Activated CD8-positive, alpha-beta memory T cell treated with anti-CD3 and anti-CD28 coated beads, Interleukin-2, amount 50 U/mL, for 24 hours (primary cell): ENCODE measurements at regions not wholly inside any gene's neighbourhood (a gene's known extent, or its start where the extent isn't known, plus 50 kb on each side); places are given as distances from the start of the nearest gene placed in this dataset.
"Not testable (repeated sequence)": the region's sequence is repeated elsewhere in the genome, so short reads cannot be mapped to it uniquely, and the experiment has no call there.

Source experiments
- DNase-seq: peaks from one replicate; pipeline ENCODE4 v3.0.0-alpha.2; 2020; ENCODE audit errors: extremely low read depth

DNA sequence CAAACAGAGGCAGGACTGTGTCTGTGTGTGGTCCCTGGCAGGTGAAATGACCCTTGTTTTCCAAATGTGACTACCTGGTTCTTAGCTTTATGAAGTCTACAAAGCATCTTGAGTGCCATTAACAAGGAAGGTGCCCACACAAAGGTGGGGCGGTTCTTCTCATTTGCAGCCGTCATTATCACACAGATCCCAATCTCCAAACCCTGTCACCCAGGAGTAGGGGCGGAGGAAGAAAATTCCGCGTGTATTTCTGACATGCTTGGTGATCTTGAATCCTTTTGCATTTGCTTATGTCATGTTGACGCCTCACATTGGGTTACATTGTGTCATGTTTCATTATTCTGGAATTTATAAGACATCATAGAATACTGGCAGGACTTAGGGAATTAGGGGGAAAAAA is 277.3 kb downstream of the VRK1 start:
- no peak for DNase-seq

DNA sequence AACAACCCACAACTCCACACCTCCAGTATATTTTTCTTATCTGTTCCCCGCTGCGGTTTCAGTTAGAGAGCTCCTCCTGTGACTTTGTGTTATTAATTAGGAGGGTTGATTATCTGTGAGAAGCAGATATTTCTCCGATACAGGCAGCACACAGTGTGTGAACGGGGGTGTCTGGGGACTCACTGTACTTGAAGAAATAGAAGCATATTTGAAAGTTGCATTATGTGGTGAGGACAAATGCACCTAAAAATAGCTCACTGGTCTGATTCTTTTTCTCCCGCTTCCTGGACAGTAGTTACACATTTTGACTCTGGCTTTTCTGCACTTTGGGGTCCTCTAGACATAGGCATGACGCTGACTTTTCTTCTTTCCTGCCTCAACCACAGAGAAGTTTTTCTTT is 277.7 kb downstream of the VRK1 start:
- DNase-seq, result no peak

DNA sequence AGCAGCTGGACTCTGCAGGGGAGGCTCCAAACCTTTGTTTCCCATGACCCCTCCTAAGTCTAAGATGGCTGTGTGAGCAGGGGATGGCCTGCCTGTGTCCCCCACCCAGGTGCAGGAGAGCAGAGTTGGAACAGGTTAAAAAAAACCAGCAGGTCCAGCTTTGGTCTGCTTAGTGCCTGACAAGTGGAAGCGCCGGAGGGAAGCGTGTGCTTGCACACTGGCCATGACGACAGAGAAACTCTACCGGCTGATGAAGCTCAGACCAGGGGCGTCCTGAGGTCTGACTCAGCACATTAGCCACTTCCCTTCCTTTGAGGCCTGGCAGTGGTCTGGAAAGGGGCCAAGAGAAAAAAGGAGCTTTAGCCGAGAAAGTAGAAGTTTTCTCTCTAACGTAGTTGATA is 280.1 kb downstream of the VRK1 start:
- DNase-seq, result no peak

DNA sequence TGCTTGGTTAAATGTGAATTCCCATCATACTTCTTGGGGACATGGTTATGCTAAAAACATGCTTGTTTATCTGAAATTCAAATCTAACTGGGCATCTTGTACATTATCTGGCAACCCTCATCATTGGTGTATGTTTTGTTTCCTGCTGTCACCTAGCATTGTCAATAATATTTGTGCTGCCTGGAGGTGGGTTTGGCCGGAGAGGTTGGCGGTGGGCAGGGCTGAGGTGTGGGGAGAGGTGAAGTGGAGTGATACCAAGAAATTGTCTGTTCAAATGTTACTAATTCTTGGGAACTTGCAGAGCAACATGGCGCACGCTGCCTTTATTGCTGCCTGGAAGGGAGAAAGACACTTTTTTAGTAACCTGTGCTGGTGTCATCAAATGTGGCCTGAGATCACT is 280.5 kb downstream of the VRK1 start:
- no peak for DNase-seq

DNA sequence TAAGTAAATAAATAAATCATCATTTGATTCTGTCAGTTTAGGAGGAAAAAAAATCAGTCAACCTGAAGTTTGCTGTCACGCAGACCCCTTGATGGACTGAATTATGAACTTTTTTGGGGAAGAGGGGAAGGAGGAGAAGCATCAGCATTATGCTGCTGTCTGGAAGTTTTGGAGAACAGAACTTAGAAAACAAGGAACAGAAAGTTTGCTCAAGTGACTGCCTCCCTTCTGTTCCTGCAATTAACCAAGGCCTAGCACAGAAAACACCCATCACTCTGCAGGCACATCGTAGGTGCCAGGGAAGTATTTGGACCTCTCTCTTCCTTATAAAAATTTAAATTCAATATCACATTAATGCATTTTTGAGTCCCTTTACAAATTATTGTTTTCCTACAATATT is 283.8 kb downstream of the VRK1 start:
- DNase-seq, result no peak

DNA sequence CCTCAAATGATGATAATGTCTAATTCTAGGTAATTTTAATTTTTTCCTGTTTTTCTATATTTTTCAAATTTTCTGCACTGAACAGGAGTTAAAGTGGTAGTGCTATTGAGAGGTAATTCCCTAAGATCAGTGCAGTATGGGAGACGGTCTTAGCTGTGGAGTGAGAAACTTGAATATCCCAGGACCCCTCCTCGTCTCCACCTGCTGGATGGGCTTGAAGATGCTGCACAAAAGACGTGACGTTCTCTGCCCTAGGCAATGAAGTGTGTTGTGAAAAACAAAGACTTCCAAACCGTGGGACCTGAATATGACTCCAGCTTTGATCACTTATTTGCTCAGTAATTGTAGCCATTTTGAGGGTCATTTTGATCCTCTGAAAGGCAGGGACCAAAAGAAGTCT is 298.1 kb downstream of the VRK1 start:
- no peak for DNase-seq

DNA sequence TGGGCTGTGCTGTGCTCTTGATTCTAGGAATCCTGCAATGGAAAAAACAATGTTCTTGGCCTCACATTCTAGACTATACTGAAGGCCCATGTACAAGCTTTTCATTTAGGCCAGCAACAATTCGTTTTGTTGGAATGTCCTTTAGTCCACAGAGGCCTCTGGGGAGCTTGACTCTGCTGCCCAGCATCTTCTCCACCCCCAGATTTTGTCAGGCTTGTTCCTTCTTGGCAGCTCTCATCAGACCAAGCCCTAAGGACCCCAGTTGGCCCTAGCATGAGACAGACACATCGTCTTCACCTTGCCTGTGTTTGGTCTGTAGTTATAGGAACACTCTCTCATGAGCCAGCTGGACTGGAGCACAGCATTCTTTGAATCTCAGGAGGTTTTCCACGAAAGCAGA is 300.1 kb downstream of the VRK1 start:
- no peak for DNase-seq

DNA sequence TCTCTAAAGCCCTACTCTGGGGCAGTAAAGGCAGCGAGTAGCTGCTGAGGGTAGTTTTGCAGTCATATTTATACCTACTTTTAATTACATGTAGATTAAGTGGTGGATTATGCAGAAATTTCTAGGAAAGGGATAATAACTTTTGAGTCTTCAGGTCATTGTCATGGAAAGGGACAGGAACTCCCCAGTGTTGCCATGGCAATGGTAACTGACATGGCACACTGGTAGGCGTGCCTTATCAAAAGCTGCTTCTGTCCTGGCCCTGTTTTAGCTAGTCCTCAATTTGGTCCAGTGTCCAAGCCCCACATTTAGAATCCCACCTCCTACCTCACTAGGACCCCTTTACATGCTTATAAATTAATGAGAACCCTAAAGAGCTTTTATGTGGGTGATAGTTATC is 303.1 kb downstream of the VRK1 start:
- no peak for DNase-seq

DNA sequence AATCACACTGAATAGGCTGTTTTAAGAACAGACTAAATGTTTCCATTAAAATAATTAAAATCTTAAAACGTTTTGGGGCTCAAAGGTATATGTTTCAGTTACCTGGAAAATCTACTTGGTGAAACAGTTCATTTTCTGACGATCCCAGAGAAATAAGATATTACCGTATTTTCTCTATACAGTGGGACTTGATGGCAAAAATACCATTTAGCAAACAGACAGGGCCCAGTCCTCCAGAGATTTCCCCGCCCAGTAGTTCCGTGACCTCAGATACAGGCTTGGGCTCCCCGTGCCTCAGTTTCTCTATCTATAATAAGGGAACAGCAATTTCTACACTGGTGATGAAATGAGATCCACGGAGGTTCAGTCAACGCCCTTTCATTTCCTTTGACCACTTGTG is 304.4 kb downstream of the VRK1 start:
- no peak for DNase-seq

DNA sequence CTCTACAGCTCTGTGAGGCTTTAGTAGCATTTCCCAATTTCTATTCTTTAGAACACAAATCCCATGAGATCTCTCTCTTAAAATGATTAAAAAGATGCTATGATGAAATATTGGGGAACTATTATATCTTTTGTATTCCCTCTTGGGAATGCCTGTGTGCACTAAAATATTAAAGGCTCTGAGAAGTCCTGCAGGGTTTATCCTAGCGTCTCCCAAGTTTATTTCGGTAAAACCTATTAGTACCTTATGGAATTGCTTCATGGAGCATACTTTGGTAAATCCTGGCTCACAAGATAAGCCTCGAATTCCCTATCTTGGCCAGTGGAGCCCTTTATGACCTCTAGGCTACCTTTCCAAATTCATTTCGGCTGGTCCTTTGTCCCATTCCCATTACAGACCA is 306.8 kb downstream of the VRK1 start:
- no peak for DNase-seq

DNA sequence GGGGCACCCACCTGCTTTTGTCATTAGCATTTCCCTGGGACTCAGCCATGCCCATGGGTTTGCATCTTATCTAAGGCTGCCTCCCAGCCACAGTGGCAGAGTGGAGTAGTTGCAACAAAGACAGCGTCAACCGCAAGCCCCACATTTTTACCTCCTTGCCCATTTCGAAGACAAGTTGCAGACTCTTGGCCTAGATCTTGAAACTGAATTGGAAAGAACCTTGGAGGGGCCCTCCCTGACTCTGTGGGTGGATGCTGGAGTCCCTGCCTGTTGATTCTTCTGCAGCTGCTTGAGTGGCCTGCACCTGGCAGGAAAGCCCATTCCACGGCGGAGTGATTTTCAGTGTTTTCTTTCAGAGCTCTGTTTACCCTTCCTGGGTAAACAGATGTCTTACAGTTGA is 309.0 kb downstream of the VRK1 start:
- no peak for DNase-seq

DNA sequence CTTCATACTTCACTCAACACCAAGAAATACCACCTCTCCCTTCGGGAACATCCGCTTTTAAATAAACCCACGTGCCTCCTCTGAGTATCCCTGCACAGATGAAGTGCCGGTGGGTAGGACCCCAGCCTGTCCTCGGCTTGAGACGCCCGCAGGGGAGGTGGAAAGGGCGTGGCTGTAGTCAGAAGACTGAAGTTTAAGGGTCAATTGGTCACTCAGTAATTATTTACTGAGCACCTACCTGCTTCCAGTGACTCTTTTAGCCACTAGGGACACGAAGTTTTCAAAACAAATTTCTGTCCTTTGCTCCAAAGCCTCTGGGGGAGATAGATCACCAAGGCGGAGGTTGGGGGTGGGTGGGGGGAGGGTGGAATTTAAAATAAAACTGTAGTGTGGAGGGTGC is 309.4 kb downstream of the VRK1 start:
- DNase-seq, result no peak

DNA sequence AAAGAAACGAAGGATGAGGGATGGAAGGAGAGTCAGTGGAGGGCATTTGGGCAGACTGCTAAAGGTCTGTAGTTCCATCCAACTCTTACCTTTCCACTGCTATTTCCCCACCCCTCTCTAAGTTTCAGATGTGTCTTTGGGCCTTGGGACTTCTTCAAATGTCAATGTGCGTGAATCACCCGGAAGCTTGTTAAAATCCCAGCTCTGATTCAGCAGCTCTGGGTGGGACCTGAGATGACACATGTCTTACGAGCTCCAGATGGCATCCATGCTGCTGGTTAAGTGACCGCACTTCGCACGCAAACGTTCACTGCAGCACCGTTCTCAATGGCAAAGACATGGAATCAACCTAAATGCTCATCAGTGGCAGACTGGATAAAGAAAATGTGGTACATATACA is 309.9 kb downstream of the VRK1 start:
- no peak for DNase-seq

DNA sequence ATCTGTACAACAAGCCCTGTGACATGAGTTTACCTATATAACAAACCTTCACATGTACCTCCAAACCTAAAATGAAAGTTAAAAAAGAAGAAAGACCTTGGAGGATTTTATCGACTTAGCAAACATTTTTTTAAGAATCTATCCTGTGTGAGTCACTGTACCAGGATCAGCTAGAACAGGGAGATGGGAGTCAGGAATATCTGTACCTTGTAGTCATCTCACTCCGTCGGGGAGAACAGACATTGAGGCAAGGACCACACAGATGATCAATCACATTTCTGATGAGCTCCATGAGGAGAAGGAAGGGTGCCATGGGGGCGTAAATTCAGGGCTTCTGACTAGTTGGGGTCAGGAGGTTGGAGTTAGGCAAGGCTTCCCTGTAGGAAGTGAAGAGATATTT is 310.6 kb downstream of the VRK1 start:
- no peak for DNase-seq

DNA sequence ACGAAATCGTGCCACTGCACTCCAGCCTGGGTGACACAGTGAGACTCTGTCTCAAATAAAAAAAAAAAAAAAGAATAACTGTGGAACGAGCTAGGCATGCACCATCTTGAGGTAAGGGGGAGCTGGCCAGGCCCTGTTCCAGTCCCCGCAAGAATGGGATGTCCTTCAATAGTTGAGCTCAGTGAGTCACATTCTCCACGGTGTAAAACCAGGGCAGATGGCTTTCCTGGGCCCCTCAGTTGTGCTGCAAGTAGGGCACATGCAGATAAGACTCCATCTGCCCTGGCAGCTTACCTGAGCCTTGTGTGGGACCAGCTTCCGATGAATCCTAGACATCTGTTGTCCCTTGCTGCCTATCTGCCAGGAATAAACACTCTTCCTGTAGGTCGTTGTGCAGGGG is 312.1 kb downstream of the VRK1 start:
- no peak for DNase-seq

DNA sequence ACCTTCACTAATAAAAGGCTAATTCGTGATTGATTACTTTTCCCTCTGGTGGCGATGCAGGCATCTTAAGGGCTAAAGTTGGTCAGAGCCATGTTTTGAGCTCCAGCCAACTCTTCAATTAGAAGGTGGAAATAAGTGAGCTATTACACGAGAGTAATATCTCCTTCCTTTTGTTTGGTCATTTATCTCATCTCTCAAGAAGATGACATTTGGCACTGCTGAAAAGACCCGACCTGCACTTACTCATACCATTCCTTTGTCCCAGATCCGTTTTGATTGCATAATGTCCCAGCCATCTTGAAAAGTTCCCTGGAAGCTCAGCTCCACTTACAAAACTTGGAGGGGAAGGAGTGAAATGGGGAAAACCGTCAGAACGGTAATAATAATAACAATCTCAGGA is 316.2 kb downstream of the VRK1 start:
- no peak for DNase-seq

DNA sequence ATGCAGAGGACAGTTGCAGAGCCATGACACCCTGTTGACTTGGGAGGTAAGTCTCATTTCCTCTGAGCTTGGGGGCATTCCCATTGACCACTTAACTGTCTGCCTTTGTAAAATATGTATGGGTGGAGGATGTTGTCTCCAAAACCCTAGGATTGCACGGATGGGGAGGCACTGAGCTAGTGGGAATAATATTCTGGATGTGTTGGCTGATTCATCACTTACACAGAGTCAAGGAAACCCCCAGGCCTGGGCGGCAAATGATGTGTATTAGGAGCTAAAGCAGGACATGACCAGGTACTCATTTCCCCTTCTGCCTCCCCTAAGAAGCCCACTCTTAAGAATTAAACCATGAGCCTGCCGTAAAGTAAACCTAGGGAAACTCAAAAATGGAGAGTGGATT is 319.4 kb downstream of the VRK1 start:
- no peak for DNase-seq

DNA sequence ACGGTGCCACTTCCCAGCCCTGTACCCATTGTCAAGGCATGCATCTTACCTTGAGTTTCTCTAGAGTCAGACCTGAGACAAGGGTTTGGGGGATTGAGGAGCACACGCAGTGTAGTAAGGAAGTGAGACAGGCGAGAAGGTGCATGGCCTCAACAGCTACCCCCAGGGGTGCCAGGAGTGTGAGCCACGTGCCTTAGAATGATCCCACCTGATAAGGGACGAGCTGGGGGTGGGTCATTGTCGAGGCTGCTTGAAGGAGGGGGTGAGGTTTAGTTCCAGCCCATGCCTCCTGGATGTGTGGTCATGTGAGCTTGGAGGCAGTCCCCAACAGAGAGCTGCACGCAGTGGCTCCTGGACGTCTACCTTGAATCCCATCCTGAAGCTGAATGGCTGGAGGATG is 320.5 kb downstream of the VRK1 start:
- DNase-seq, result no peak

DNA sequence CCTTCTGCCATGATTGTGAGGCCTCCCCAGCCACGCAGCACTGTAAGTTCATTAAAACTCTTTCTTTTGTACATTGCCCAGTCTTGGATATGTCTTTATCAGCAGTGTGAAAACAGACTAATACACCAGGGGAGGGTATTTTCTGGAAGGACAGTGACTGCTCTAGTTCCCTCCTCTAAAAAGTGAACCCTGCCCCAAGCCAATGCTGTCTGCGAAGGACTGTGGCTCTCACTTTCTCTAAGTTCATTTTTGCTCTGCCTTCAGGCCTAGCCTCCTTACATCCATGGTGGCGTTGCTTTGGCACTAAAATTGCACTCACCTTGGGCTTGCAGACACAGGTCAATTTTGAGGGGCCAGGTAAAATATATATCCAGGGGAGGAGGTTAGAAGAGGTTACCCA is 323.0 kb downstream of the VRK1 start:
- DNase-seq, result no peak

DNA sequence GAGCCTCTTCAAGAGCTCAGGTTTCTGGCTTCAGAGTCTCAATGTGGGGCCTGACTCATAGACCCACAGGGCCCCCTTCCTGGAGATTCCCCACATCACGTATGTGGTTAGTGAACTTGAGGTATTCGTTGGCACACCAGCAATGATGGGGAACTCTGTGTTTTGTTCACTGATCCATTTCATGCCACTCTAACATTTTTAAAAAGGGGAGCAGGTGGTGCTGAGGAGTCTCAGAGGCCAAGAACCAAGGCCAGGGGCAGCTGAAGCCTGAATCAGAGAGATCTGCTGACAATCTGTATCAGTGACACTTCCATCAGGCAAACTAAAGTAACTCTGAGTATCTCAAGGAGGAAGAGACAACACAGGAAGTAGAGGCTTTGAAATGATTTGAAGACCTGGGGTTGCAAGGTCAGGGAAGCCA is 323.4 kb downstream of the VRK1 start:
- peak; percentile 45 for DNase-seq

DNA sequence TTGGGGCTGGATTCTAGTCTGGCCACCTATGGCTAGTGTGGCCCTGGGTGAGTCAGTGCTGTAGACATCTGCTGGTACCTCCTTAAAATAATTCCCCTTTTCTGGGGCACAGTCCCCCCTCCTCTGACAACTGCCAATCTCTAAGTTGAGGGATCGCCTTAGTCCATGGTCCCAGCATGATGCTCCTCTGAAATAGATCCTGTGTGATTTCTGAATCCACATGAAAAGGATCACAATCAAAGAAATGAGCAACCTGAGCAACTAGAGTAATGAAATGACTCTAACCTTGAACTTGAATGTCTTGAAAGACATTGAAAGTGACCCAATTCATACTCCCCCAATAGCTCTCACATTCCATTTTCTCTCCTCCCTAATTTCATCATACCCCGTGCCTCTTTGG is 332.5 kb downstream of the VRK1 start:
- no peak for DNase-seq

DNA sequence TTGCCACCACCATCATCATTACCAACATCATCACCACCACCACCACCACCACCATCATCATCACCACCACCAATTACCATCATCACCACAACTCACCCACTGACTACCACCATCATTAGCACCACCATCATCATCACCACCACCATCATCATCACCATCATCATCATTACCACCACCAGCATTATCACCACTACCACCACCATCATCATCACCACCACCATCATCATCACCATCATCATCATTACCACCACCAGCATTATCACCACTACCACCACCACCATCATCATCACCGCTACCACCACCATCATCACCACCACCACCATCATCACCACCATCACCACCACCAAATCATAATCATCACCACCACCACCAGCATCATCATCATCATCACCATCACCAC is 338.7 kb downstream of the VRK1 start:
- DNase-seq, result not testable (repeated sequence)

DNA sequence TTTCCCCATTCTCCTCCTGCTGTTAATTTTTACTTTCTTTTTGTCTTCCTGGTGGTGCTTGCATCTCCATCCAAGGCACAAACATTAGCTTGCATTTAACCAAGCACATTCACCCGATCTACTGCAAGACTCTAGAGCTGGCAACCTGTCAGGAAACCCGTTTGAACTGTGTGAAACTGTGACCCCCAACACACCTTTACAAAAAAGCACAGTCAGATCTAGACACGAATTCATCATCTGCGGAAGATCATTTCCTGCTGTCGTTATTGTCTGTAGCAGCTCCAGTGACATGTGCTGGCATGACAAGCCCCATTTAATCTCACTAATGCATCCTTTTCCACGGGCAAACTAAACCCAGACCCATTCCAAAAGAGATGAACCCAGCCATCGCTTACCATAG is 340.5 kb downstream of the VRK1 start:
- DNase-seq, result no peak

DNA sequence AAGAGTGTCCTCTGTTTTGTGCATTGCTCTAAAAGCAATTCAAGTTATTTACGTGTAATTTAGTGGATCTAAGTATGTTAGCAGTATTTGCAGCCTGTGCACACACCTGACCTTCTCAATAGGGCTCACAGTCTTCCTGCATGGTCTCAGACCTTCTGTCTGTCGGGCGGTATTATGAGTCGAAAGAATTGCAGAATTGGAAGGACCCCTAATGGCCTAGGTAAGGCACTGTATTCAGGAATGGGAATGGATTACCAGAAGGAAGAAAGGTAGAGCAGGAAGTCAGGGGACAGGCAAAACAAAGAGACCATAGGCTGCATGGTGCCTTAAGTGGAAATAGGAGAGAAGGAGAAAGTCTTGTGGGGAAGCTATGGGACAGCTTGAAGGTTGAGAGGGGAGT is 341.6 kb downstream of the VRK1 start:
- DNase-seq, result no peak

DNA sequence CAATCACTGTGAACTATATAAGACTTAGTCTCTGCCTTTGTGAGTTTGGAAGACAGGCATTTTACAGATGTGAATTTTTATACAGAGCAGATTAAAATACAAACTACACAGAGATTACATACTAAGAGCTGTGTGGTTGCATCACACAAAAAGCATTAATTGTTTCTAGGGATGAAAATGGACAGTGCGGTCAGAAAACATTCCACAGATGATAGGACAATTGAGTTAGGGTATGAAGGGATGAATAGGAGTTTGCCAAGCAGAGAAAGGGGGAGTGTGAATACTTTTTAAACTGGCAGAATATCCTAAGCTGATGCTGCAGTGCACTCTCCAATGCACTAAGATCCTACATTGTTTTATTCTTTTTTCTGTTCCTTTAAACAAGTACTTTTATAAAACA is 345.8 kb downstream of the VRK1 start:
- no peak for DNase-seq
